ENCODE measurements at regions not wholly inside any gene's neighbourhood (a gene's known extent, or its start where the extent isn't known, plus 50 kb on each side); places are given as distances from the start of the nearest gene placed in this dataset.

- WGBS, 2 donors (ENCODE audit: low coverage in 1 of 2), result 54 to 71% methylated on average over 2 to 3 of the region's 3 CpGs
- no peak overlapping the region for H3K27ac ChIP-seq
- no peaks in the 10 kb centered on the region for H3K4me1 ChIP-seq
- DNase-seq, result no peak
- H3K4me3 ChIP-seq, result no peak overlapping the region
- in situ Hi-C loops (cut with MboI; ENCODE audit: low pct_ligation_motif_present in 1 of 4, low pct_unique_long_range_greater_than_20kb in 1 of 4, low sequenced_read_pairs in 3 of 4) (no loop called here), intact Hi-C loops (cut with DNase I; ENCODE audit: low total_unique reads) (no loop called here)
- H3K27me3 ChIP-seq, result no peaks in the 10 kb centered on the region
- H3K9me3 ChIP-seq, result peaks cover 0 to 3% of the 10 kb centered on the region in 2 donors
- H3K36me3 ChIP-seq, result no peaks in the 10 kb centered on the region
- no peak for TF ChIP-seq POLR2AphosphoS5 (IDR thresholded peaks at IDR 0.05)
- TF ChIP-seq CTCF (IDR thresholded peaks at IDR 0.05), result no peak
- no peak for TF ChIP-seq POLR2A (IDR thresholded peaks at IDR 0.05)
- no peak for TF ChIP-seq EP300 (IDR thresholded peaks at IDR 0.05; ENCODE audit: low read depth)
Measured at GRCh38 chr14:43438056-43438455, 1069.0 kb downstream of the FSCB start.

- Histone ChIP-seq H3K36me3 (no peaks in the 10 kb centered on the region), H3K27ac (no peak overlapping the region), H3K9me3 (no peaks in the 10 kb centered on the region), H3K4me3 (no peak overlapping the region), H3K4me1 (no peaks in the 10 kb centered on the region), H3K27me3 (no peaks in the 10 kb centered on the region)
- intact Hi-C loops (cut with DNase I; ENCODE audit: low total_unique reads), result no loop called here
- no peak for TF ChIP-seq POLR2A (IDR thresholded peaks at IDR 0.05)
- no peak for TF ChIP-seq EP300 (IDR thresholded peaks at IDR 0.05; ENCODE audit: low read depth)
- TF ChIP-seq POLR2AphosphoS5 (IDR thresholded peaks at IDR 0.05), result no peak
- TF ChIP-seq CTCF (IDR thresholded peaks at IDR 0.05), result no peak
- in situ Hi-C loops (cut with MboI; ENCODE audit: low pct_ligation_motif_present in 1 of 4, low pct_unique_long_range_greater_than_20kb in 1 of 4, low sequenced_read_pairs in 3 of 4), result no loop called here
- 67% methylated on average over 4 of the region's 4 CpGs; no CpG with 5 or more reads in 1 of the 2 donors for WGBS, 2 donors (ENCODE audit: low coverage in 1 of 2)
- no peak for DNase-seq
Measured at GRCh38 chr14:43418324-43418723, 1088.8 kb downstream of the FSCB start.

- TF ChIP-seq EP300 (IDR thresholded peaks at IDR 0.05; ENCODE audit: low read depth) (no peak), CTCF (IDR thresholded peaks at IDR 0.05) (no peak), POLR2AphosphoS5 (IDR thresholded peaks at IDR 0.05) (no peak), POLR2A (IDR thresholded peaks at IDR 0.05) (no peak)
- WGBS, 2 donors (ENCODE audit: low coverage in 1 of 2), result 75 to 81% methylated on average over 2 of the region's 2 CpGs
- H3K9me3 ChIP-seq, result no peaks in the 10 kb centered on the region
- no peaks in the 10 kb centered on the region for H3K4me1 ChIP-seq
- no peak overlapping the region for H3K27ac ChIP-seq
- in situ Hi-C loops (cut with MboI; ENCODE audit: low pct_ligation_motif_present in 1 of 4, low pct_unique_long_range_greater_than_20kb in 1 of 4, low sequenced_read_pairs in 3 of 4), result no loop called here
- peaks cover 0 to 2% (median 0%) of the 10 kb centered on the region in 4 donors for H3K36me3 ChIP-seq
- no peaks in the 10 kb centered on the region for H3K27me3 ChIP-seq
- intact Hi-C loops (cut with DNase I; ENCODE audit: low total_unique reads), result no loop called here
- no peak overlapping the region for H3K4me3 ChIP-seq
- DNase-seq, result no peak
Measured at GRCh38 chr14:43413084-43413483, 1094.0 kb downstream of the FSCB start.

GRCh38 chr14:43411841-43412240 is 1095.2 kb downstream of the FSCB start:
- Histone ChIP-seq H3K27ac (no peak overlapping the region), H3K4me3 (no peak overlapping the region), H3K9me3 (no peaks in the 10 kb centered on the region), H3K36me3 (peaks cover 0 to 2% (median 0%) of the 10 kb centered on the region in 4 donors), H3K4me1 (no peaks in the 10 kb centered on the region), H3K27me3 (no peaks in the 10 kb centered on the region)
- no peak for DNase-seq
- intact Hi-C loops (cut with DNase I; ENCODE audit: low total_unique reads) (no loop called here), in situ Hi-C loops (cut with MboI; ENCODE audit: low pct_ligation_motif_present in 1 of 4, low pct_unique_long_range_greater_than_20kb in 1 of 4, low sequenced_read_pairs in 3 of 4) (no loop called here)
- no peak for TF ChIP-seq EP300 (IDR thresholded peaks at IDR 0.05; ENCODE audit: low read depth)
- TF ChIP-seq POLR2A (IDR thresholded peaks at IDR 0.05), result no peak
- WGBS, 2 donors (ENCODE audit: low coverage in 1 of 2), result 69 to 75% methylated on average over 1 of the region's 1 CpG

GRCh38 chr14:43410631-43411030 is 1096.5 kb downstream of the FSCB start:
- H3K27ac ChIP-seq, result no peak overlapping the region

More at GRCh38 chr14:43410631-43411030, 1096.5 kb downstream of the FSCB start:
- Histone ChIP-seq H3K4me1 (no peaks in the 10 kb centered on the region), H3K9me3 (no peaks in the 10 kb centered on the region), H3K4me3 (no peak overlapping the region), H3K36me3 (peaks cover 0 to 2% (median 0%) of the 10 kb centered on the region in 4 donors), H3K27me3 (no peaks in the 10 kb centered on the region)
- in situ Hi-C loops (cut with MboI; ENCODE audit: low pct_ligation_motif_present in 1 of 4, low pct_unique_long_range_greater_than_20kb in 1 of 4, low sequenced_read_pairs in 3 of 4) (no loop called here), intact Hi-C loops (cut with DNase I; ENCODE audit: low total_unique reads) (no loop called here)
- DNase-seq, result no peak
- TF ChIP-seq EP300 (IDR thresholded peaks at IDR 0.05; ENCODE audit: low read depth) (no peak), POLR2AphosphoS5 (IDR thresholded peaks at IDR 0.05) (no peak), CTCF (IDR thresholded peaks at IDR 0.05) (no peak)
- WGBS, 2 donors (ENCODE audit: low coverage in 1 of 2), result 75% methylated on average over 3 of the region's 3 CpGs; no CpG with 5 or more reads in 1 of the 2 donors
